HG03342 (cell line): ENCODE measurements at regions not wholly inside any gene's neighbourhood (a gene's known extent, or its start where the extent isn't known, plus 50 kb on each side); places are given as distances from the start of the nearest gene placed in this dataset.

Source experiments
- ATAC-seq: cut with Tn5 transposase; IDR thresholded peaks from one replicate; pipeline ENCODE4 v1.9.1; 2021; ENCODE audit warnings: mild to moderate bottlenecking, moderate library complexity; ENCODE audit not compliant: unreplicated experiment

DNA sequence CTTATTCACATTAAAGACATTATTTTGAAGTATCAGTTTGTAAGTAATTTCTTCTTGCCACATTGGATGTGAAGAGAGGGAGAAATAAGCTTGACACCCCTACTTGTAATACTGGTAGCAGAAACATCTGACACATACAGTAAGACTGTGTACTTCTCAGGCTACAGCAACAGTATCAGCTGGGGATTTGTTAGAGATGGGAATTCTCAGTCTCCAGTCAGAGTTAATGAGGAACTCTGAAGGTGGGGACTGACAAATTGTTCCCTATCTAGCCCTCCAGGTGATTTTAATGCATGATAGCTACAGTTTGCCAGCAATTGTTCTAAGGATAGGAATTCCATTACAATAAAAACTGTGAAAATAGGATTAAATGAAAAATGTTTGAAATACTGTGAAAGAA is 524.8 kb downstream of the PRR16 start:
- ATAC-seq, result no peak

DNA sequence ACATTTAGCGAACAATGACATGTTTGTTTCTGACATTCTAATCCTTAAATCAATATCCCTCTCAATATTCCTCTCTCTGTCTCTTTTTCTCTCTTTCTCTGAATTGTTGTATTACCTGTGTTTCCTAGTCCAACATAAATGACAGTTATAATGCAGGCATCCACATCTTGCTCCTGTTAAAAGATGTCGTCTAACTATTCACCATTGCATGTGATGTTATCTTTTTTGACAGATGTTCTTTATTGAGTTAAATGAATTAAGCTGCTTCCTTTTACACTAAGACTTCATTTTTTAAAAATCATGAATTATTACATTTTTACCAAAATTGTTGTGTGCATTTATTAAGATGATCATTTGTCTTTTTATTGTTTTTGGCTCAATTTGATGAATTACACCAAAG is 527.5 kb downstream of the PRR16 start:
- ATAC-seq, result no peak

DNA sequence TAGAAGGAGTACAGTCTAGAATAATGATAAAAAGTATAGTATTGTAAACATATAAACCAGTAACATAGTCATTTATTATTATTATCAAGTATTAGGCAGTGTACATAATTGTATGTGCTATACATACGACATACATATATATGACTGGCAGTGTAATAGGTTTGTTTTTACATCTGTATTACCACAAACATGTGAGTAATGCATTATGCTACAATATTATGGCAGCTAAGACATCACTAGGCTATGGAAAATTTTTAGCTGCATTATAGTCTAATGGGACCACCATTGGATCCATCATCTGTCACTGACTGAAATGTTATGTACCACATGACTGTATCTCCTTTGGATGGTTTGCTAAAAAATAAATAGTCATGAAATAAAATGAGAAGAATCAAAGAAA is 530.0 kb downstream of the PRR16 start:
- ATAC-seq, result no peak

DNA sequence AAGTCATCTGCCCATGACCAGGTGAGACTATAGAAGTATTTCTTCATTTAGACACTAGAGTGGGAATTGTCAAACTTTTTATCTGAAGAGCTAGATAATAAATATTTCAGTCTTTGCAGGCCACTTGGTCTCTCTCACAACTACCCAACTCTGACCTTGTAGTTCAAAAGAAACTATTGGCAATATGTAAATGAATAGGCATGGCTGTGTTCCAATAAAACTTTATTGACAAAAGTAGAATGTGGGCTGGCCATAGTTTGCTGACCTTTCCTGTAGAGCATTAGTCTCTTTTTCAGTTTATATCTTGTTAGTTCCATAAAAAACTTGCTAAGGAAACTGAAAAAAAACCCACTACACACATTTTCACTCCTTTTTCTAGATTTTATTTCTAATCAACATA is 535.5 kb downstream of the PRR16 start:
- no peak for ATAC-seq

DNA sequence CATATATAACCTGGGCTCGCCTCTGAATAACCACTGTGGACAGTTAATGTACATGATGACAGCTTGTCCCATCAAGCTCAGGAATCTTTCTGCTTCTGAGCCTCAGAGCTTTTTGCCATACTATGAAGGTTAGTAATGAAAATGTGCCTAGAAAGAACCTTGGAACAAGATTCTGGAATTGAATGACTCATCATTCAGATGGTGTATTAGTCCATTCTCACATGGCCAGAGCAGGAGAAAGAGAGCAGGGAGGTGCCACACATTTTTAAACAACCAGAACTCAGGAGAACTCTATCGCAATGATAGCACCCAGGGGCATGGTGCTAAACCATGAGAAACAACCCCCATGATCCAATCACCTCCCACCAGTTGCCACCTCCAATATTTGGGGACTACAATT is 542.1 kb downstream of the PRR16 start:
- no peak for ATAC-seq

DNA sequence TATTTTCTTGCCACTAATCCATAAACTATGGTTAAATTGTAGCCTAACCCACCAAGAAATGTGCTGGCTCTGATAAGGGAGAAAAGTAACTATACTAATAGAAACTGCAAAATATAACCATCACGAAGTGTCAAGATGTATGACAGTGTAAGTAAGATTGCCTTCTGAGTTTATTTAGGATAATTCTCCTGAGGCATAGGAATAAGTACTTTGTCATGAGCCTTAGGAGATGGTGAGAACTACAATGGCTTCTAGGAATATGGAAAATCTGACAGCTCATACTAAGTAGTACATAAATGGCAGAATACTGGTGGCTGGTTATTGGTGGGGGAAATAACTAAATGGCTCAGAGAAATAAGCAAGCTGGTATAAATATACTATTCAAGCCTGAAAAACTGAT is 543.9 kb downstream of the PRR16 start:
- ATAC-seq, result no peak

DNA sequence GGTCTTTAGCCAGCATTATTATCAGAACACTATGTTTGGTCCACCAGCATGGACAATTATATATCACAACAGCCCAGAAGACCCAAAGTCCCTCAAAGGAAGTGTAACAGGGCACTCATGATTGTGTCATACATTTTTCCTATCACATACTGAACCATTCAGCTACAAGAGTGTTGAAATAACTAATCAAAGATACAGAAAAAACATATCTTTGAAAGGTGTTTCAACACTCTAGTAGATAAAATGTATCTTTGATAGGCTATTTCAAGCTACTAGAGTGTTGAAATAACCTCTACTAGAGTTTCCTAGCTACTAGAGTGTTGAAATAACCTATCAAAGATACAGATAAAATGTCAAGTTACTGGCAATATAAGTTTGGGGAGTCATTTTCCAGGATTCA is 545.0 kb downstream of the PRR16 start:
- no peak for ATAC-seq

DNA sequence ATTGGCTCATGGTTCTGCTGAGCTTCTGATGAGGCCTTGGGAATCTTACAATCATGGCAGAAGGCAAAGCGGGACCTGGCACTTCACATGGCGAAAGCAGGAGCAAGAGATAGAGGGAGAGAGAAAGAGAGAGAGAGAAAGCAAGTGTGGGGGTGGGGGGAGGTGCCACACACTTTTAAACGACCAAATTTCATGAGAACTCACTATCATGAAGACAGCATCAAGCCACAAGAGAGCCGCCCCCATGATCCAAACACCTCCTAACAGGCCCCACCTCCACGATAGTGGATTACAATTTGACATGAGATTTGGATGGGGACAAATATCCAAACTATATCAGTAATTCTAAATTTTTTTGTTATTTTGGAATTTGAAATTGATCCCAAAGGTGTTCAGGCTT is 553.9 kb downstream of the PRR16 start:
- ATAC-seq, result no peak

DNA sequence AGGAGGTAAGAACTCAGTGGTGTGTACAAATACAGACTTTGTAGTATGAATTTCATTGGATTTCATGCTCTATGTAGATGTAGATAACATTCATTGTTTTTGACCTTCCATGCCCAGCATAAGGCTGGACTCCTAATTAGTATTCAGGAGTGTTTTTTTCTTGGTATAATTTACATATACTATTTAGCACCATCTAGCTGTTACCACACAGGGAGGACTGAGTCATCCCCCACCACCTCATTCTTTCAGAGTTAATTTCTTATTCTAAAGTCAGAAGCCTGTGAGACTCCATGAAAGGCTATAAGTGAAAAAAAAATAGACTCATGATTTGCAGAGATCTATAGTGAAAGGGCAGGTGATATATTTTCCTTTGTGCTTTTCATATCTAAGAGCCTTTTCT is 555.0 kb downstream of the PRR16 start:
- ATAC-seq, result no peak

DNA sequence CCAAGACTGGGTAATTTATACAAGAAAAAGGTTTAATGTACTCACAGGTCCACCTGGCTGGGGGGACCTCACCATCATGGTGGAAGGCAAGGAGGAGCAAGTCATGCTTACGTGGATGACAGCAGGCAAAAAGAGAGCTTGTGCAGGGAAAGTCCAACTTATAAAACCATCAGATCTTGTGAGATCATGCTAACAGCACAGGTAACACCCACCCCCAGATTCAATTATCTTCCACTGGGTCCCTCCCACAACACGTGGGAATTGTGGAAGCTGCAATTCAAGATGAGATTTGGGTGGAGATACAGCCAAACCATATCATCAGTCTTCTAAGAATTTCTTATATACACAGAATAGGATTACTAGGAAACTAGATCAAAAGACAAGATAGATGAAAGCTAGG is 555.6 kb downstream of the PRR16 start:
- ATAC-seq, result no peak

DNA sequence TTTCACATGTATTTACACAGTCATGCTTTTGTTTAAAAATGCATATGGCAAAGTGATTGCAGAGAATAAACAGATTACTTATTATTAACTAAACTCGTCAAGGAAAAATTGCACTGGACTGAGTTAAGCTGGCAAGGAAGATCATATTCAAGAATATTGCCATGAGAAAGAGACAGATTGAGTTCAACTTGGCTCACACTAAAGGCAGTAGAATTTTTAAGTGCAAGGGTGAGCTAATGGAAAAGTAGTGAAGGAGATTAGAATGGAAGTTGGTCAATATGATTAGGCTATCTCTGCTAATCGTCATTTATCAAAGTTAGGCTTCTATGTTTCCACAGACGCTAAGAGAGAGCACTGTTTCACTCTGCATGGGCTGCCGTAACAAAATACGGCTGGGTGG is 557.6 kb downstream of the PRR16 start:
- ATAC-seq, result no peak

DNA sequence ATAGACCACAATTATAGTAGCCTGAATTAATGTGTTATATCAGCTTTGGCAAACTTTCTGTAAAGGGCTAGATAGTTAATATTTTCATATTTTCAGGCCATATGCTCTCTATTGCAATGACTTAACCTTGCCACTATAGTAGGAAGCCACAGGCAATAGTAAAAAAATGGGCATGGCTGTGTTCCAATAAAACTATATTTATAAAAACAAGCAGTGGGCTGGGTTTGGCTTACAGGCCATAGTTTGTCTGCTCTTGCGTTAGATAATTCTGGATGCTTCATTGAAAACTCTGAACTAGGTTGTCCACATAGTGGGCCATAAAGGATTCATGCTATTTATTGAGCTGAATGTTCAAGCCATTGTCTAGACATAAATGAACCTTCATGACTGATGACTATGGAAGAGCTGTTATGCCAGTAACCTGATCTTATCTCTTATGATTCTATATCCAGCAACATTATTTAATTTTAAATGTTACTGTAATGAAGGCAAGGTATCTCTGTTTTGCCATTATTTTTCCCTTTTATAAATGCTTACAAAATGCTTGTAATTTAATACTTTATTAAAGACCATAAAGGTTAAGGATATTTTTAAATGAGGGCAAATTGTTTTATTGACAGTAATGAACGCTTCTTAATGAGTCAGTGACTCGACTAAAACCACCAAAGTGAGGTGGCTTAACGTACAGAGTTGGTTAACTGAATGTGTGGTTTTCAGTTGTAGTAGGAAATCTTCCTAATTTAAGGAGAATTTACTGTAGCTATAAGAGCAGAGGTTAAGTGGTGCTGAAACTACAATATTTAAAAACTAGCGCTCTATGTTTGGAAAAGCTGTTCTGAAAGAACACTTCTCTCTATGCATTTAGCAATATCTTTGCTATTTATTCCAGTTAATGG is 560.6 kb downstream of the PRR16 start:
- ATAC-seq, result no peak

DNA sequence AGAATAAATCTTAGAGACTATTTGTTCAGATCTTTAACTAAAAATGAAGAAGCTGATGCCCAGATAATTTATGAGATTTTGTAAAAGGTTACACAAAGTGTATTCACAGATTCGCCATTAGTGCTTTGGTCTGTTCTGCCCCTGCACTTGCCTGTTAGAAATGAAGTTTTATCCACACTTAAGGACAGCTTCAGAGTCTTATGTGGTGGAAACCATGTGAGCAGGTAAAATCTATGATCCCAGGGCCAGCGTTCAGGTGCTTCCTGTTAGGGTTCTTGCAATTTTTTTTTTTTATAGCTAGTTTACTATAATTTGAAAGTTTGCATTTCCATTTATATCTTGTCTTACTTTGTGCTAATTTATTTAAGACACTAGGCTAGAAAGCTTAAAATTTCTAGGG is 561.6 kb downstream of the PRR16 start:
- ATAC-seq, result no peak

DNA sequence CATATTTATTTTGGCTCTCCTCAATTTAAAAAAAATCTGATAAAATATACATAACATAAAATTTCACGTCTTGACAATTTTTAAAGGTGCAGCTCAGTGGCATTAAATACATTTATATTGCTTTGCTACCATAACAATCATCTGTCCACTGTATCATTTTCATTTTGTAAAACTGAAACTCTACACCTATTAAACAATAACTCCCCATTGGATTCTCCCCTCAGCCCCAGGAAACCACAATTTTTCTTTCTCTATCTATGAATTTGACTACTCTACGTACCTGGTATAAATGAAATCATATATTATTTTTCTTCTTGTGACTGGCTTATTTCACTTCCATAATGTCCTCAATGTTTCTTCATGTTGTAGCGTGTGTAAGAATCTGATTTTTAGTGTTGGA is 563.5 kb downstream of the PRR16 start:
- ATAC-seq, result no peak

DNA sequence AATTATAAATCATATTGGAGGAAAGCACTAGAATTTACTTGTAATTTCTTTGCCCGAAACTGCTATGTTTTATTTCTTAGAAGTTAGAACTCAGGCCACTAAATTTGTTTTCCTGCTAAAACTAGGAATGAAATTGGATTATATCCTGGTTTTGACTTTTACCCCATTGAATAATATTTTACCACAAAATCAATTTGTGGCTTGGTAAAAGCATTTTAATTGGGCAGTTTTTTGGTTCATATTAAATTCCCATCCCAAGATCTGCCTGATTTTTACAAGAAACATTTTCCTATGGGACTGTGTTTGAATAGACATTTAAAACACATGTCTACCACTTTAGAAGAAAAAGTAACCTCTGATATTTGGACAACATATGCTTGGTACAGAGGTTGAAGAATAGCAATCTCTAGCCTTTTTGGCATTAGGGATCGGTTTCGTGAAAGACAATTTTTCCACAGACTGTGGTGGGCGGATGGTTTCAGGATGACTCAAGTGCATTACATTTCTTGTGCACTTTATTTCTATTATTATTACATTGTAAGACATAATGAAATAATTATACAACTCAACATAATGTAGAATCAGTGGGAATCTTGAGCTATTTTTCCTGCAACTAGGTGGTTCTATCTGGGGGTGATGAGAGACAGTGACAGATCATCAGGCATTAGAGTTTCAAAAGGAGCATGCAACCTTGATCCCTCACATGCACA is 565.6 kb downstream of the PRR16 start:
- ATAC-seq, result no peak

DNA sequence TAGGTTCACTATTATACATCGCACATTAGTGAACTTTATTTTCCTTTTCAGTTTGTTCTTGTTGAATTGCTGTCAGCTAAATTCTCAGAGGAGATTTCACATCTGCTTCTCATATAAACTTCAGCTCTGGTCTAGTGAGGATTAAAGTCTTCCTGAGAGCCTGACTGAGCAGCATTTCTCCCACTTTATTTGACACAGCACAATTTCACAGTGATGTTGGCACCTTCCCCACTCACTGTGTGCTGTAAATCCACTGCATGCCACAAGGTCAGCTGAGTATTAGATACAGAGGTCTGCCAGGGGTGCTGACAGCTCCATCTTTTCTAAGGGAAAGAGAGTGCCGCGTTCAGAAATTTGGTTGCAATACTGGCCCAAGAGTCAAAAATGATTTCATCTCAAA is 567.4 kb downstream of the PRR16 start:
- no peak for ATAC-seq

DNA sequence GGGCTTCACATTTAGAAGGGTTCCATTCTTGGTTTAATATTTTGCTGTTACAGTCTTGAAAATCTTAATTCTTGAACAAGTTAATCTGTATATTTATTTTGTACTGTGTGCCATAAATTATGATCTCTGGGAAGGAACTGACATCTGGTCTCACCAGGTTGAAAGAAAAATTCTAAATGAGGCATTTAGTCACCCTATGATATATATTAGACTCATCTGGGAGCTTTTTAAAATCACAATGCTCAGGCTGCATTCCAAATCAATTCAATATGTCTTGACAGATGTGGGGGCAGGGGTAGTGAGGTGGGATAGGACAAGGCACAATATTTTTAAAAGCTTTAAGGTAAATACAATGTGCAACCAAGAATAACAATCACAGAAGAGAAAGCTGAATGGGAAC is 569.2 kb downstream of the PRR16 start:
- no peak for ATAC-seq

DNA sequence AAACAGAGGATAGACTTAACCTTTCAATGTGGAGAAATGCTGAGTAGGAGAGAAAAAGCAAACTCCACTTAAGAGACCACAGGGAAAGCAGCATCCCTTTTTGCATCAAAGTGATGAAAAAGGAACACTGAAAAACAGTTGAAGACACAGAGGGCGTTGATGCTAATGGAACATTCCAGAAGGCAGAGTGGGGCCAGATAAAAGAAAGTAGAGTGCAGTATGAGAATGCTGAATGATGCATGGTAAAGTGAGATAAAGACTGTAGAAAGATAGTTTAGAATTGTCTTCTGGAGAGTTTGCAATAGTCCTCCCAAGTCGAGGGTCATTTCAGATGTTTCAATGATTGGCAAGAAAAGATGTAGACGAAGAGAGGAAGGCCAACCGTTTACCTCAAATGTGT is 574.3 kb downstream of the PRR16 start:
- ATAC-seq, result no peak

DNA sequence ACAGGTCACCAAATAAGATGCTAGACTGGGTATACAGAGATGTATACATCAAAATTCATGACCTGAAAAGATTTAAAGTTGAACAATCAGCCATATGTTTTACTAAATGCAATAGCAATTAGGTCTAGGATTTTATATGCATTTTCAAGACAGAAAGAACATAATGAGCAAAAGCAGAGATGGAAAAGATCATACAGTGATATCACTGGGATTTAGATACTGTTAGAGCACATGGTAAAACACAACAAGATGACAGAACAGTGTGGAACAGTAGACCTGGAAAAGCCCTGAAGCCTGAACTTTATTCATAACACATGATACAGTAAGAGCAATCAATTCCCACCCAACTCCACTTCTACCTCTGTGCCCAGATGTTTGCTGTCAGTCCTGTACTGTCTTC is 585.9 kb downstream of the PRR16 start:
- no peak for ATAC-seq

DNA sequence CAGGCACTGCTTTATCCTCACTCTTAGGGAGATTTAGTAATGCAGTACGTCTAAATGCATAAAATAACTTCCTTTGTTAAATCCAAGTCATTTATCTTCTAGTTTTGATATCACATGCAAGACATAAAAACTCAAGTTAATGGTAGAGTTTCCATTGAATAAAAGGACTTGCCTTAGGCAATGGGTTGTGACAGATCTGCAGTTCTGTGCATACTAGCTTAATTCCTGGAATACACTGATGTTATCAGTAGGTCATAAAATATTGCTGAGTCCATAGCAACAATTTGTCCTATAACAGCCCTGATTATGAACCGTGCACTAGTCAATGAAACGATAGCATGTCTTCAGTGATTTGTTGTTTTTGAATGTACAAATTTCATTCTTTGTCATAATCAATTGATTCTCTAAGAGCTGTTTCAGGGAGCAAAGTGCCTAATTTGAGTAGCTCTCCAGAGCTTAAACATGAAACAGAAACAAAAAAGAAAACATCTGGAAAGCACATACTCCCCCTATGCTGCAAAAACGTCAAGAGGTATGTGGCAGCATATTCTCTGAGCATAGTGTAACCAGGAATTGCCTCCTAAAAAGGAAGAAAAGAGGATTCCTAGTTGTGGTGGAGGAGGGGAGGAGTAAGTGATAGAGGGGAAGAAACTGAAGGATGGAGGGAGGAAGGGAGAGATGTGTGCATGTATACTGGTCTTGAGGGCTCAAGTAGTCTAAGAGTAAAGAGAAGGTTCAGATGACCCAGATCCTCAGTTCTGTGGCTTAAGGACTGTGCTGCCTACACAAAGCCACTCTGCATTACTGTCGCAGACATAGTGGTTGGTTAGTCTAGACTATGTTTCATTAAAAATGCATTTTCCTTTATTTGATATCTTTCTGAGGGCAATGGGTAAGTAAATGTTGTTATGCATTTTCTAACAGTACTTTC is 589.2 kb downstream of the PRR16 start:
- ATAC-seq, result no peak

DNA sequence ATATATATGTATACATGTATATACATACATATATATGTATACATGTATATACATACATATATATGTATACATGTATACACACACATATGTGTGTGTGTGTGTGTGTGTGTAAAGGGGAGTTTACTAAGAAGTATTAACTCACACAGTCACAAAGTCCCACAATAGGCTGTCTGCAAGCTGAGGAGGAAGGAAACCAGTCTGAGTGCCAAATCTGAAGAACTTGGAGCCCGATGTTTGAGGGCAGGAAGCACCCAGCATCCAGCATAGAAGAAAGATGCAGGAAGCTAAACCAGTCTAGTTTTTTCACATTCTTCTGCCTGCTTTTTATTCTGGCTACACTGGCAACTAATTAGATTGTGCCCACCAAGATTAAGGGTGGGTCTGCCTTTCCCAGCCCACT is 591.5 kb downstream of the PRR16 start:
- no peak for ATAC-seq
